G401 (cell line): ENCODE measurements at regions not wholly inside any gene's neighbourhood (a gene's known extent, or its start where the extent isn't known, plus 50 kb on each side); places are given as distances from the start of the nearest gene placed in this dataset.

Experiments
- DNase-seq: peaks from one replicate; pipeline ENCODE4 v3.0.0-alpha.2; 2015; ENCODE audit warnings: low spot score
- in situ Hi-C: cut with HindIII; loops from 2 replicates; pipeline ENCODE4 v1.10.0; 2016; ENCODE audit warnings: low sequenced_read_pairs, mixed read lengths

DNA sequence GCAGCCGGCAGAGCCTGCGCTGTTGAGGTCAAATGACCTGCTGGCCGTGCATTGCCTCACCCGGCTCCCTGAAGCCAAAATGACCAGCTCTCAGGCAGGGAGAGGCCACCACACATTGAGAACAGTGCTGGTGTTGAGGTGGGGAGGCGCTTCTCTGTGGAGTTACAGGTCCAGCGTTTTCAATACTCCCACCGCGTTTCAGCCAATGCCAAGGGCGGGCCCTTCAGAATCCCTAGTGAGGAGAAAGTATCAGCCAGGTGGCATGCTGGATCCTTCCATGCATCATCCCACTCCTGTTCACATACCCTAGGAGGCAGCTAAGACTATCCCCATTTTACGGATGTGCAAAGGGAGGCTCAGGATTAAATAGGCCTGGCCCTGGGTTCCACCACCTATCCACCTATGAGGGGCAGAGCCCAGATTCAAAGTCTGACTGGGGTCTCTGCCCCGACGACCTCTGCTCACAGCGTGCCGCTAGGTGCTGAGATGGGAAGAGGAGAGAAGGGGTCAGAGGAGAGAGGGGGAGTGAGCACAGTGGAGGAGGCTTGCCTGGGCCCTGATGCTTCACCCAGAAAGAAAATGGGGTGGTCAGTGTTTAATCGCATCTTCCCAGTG, 137.6 kb upstream of the ID2 start:
- no peak for DNase-seq
- in situ Hi-C loops: no loop called here

DNA sequence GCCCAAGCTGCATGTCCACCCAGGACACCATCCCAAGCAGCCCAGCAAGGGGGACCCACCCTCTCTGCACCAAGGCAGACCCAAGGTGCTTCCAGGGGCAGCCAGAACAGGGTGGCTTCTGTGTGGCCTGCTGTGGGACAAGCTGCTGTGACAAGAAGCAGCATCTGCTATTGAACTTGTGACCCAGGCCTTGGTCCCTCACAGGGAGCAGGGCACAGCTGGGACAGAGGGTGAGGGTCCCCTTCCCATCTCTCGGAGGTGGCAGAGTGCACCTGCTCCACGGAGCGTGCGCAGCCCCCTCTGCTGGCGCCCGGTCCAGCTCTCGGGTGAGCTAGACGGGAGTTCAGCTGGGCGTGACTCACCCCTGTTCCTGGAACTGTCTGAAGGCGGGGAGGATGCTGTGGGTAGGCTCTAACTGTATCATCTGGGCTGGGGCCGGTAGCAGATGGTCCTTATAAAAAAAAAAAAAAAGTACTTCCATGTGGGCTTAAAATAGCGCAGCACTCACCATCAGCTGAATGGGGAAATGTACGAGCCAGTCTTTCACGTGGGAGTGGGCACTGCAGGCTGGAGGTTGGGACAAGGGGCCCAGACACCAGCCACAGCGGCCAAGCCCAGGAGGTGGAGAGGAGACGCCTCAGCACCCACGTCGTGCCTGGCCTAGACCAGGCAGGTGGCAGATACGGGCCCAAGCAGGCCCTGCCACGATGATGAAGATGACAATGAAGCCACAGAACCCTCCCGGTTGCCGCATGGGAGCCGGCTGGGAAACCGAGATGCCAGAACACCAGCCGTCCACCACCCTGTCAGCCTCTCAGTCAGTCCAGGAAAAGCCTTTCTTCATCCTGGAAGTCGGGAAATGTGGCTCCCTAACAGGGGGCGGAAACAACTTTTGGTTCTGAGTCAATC, 136.8 kb upstream of the ID2 start:
- in situ Hi-C loops: no loop called here
- DNase-seq: peak; percentile 54

DNA sequence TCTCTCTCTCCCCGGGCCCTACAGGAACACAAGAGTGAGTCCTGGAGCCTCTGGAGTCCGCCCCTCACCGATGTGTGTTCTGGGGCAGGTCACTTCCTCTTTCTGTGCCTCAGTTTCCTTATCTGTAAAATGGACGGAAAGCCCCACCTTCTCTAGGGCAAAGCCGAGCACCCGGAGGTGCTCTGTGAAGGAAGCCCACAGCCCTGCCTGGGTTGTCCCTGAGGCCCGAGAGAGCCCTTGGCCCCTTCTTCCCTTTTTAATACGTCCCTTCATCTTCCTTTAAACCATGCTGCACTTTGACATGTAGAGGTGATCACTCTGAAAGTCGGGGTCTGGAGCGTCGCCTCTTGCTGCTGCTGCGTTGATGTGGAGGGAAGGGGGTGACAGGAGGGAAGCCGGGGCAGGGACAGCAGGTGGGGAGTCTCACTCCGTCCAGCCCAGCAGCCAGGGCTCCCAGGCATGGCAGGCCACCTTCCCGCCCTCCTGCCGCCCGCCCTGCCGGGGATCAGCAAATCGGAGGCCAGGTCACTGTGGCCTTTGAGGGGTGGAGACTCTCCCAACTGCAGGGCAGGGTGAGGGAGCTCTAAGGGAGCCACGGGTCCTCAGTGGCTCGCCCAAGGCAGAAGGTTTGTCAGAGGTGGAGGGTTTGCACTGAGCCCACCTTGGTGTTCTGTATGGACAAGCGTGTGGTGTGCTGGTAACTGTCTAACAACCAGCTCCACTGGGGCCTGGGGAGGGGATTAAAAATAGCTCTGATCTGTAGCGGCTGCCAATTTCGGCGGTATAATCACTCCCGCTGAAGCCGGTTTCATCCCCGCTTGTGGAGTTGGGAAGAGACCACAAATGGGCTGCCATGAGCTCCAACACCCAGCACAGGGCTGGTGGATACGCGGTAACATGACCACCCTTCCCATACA, 135.9 kb upstream of the ID2 start:
- in situ Hi-C loops: no loop called here
- no peak for DNase-seq

DNA sequence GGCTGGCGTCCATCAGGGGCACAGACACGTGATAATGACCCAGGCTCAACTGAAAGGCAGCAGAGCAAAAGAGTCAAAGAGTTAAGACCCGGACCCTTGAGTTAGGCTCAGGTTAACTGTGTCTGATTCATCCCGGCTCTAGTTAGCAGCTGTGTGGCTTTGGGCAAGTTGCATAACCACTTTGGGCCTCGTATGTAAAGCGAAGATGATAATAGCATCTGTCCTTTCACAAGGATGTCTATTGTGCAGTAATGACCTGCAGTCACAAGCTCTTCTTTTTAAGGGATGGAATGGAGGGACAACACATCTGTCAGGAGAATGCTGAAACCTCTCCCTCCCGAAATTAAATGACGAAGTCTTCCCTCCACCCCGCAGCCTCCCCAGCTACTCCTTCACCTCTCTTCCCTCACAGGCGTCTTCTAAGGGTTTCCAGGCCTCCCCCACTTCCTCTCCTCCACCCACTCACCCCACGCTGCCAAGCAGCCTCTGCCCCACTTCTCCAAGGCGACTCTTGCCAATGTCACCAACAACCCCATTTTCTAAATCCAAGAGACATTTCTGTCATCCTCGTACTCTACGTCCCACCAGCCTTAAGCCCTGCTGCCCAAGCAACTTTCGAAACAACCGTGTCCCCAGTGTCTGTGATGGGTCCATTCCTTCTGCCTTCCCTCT, 135.1 kb upstream of the ID2 start:
- no peak for DNase-seq
- in situ Hi-C loops: no loop called here

DNA sequence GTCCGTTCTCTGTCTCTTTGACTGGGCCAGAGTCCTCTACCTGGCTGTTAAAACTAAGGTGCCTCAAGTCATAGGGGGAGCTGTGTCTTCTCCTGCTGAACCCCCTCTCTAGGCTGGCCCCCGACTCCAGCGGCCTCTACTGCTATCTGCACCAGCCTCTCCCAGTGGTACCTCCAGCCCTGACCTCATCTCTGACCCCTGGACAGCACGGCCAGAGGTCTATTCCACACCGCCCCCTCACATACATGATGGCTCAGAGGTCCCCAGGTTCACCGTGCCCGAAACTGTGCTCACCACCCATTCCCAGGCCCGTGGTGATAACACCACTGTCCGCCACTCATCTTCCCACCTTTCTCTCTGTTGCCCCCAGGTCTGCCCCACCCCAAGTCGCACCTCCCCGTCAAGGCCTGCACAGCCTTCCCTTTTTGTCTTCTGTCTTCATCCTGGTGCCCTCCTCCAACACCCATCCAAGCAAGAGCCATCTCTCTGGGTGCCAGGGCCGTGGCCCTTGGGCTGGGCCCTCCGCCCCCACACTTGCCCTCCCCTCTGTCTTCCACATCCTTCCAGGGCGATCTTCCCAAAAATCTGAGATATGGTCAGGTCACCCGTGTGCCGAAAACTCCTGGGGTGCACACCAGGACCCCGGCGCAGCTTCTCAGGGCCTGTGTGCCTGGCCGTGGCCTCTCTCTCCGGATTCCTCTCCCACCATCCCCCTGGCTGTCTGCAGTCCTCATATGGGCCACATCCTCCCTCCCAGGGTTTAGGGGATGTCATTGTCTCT, 134.4 kb upstream of the ID2 start:
- in situ Hi-C loops: no loop called here
- DNase-seq: no peak

DNA sequence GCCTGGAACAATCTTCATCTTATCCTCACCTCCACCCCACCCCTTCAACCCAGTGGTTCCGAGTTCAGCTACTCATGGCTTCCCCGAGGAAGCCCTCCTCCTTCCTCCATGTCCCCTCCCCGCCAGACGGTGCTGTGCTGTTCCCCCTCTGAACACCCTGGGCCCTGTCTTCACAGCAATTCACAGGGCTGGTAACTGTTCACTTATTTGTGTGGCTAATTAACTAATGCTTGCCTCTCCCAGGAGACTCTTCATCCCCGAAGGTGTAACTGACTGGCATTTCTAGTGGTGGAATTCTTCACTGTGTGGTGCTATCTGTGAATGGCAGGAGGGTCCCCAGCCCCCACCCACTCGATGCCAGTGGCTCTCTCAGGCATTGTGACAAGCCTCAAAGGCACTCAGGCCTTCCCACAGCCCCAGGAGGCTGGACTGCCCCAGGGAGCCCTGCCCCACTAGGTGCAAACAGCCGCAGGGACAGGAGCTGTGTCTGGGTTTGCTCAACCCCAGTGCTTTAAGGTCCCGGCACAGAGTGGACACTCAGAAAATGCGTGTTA, 133.7 kb upstream of the ID2 start:
- DNase-seq: no peak
- in situ Hi-C loops: no loop called here

DNA sequence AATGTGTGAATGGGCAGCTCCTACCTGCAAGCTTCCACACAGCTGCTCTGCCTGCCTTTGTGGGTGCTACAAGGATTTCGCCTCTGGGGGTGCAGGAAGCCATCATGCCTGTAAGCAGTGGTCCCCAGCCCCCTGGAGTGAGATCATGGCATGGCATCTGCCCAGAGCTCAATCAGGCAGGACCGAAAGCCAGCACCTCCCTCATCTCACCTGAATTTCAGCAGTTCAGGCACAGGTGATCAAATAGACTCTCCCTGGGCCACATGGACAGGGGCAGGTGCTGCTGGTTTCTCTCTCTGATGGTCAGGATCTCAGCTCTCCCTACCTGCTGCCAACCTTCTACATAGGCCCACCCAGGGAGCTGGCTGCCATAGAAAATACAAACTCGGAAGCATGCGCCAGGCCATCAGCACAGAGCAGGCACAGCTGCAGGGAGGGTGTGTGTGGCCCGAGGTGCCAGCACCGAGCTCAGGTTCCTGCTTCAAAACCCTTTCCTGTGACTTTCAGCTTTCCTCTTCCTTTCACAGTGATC, 133.2 kb upstream of the ID2 start:
- in situ Hi-C loops: no loop called here
- DNase-seq: no peak

DNA sequence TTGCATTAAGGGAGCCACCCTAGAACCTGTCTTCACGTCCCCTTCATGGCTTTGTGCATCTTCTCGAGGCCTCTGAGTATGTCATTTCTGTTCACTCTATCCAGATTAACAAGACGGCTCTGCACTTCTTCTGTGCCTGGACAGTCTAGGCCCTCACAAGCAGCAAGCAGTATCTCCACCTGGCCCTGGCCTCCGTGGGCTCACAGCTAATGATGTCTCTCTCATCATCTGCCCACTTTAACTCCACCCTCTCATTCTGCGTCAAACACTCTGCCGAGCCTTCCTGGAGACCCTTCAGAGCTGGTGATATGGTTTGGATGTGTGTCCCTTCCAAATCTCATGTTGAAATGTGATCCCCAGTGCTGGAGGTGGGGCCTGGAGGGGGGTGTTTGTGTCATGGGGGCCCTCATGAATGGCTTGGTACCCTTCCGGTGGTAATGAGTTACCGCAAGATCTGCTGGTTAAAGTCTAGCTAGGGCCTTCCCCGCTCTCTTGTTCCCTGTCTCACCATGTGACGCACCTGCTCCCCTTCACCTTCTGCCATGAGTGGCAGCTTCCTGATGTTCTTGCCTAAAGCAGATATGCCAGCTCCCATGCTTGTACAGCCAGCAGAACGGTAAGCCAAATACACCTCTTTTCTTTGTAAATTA, 132.5 kb upstream of the ID2 start:
- DNase-seq: no peak
- in situ Hi-C loops: no loop called here

DNA sequence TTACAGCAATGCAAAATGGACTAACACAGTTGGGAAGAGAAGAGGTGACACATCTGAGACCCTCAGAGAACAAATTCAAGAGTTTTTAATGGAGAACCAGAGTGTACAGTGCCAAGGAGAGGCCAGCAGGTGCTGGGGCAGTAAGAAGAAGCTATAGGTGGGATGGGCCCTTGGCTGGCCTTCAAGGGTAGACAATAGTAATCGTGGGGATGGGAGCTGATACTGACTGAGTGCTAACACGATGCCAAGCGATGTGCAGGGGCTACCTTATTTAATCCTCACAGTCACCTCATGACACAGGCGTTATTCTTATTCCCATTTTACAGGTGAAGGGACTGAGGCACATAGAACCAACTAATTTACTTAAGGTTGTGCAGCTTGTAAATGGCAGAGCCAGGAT, 131.9 kb upstream of the ID2 start:
- no peak for DNase-seq
- in situ Hi-C loops: no loop called here

DNA sequence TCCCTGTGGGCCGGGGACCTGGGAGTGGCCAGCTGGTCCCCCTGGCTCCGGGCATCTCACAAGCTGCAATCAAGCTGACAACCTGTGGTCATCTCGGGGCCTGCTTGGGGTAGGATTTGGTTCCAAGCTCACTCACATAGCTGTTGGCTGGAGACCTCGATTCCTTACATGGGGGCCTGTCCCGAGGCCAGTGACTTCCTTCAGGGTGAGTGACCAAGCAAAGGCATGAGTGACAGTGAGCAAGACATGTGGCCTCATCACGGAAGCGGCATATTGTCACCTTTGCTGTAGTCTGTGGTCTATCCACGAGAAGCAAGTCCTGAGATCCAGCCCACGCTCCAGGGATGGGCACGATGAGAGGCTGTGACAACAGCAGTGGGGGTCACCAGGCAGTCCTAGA, 131.4 kb upstream of the ID2 start:
- in situ Hi-C loops: no loop called here
- no peak for DNase-seq

DNA sequence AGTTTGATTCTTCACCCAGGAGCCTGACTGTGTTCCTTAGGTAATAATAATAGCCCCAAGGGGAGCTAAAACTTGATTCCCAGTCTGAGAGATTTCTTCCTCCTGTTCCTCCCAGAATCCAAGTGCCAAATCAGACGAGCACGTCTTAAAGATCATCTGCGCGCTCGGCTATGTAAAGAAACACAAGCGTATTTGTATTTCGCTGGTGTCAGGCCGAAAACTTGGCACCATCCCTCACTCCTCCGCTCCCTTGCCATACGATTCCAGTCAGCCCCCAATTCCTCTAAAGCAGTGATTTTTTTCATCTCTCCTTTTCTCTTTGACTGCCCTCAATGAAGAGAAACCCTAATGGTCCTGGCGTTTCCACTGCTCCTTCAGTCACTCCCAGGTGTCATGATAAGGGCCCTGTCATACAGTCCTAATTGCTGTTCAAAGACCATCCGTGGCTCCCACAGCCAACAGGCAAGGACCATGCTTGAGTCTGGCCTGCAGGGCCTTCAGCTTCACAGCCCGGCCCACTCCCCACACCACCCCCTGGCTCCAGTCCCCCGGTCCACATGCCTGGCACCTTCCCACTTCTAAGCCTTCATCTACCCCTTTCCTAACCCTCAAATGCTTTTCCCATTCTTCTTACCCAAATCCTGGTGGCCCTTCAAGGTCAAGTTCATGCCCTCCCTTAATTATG, 130.8 kb upstream of the ID2 start:
- in situ Hi-C loops: no loop called here
- DNase-seq: no peak

DNA sequence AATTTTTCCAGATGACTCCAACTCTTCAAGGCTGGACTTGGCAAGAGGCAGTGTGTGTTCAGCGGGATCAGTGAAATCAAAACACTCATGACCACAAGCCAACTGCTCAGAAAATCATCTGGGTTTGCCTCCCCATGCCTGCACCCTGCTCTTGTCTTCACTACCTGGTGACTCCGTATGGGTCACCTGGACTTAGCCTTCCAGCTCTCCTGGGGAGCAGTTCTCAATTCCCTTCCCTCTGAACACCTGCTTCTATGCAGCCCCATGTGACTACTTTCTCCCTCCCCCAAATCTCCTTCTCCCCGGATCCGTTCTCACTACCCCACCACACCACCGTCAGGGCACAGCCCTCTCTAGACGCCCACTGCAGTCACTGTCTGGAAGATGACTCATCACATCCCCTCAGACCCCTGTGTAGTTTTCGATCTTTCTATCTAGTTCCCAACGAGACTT, 130.2 kb upstream of the ID2 start:
- in situ Hi-C loops: no loop called here
- no peak for DNase-seq

DNA sequence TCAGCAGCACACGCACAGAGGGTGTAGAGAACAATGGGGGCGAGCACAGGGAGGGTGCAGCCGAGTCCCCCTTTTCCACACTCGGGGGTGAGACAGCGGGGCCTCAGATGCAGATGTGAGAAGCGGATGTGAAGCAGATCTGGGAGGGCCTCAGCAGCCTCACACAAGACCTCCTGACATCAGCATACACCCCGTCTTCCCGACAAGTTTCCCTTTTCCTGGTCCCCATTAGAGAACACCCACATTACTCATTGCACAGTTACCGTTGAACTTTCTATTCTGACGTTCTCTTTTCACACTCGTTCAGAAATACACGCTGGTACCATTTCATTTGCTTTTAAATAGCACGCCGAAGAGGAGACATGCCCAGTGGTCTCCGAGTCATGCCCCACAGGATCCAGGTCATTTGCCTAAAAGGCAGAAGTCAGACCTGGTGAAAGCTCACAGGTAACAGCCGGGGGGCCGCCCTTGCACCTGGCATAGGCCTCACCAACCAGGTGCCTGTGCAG, 129.5 kb upstream of the ID2 start:
- in situ Hi-C loops: no loop called here
- no peak for DNase-seq

DNA sequence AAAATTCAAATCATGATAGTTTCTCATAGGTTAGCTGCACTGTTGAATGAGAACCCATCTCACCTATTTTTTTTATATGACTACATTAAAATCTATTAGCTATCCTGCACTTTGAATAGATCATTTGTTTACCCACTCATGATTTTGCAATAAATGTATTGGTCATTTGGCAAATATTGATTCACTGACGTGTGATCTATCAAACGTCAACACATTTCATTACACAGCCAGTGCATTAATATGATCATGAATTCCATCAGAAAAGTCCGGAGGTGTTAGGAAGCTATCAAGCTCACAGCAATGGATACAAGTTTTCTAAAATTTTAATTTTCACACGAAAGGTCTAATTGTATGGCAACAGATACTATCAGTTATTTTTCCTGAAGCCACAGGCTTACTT, 128.2 kb upstream of the ID2 start:
- DNase-seq: no peak
- in situ Hi-C loops: no loop called here

DNA sequence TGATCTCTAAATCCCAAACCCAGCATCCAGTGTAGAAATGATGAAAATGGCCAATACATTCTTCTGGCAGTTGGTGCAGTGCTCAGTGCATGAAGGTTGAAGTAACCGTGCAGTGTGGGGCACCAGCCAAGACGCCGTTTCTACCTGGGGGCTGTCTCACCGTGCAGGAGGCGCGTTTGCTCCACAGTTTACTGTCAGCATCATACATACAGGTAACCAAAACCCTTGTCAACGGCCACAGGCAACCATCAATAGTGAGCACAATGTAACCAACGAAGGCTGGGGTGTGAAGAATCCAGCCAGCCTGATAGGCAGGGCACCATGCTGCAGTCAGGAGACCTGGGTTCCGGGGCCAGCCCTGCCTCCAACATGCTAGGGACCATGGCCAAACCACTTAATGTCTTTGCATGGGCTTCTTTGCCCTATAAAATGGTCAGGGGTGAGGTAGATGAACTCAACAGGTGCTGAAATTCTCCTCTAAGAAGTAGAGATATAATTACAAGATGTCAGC, 127.5 kb upstream of the ID2 start:
- in situ Hi-C loops: no loop called here
- no peak for DNase-seq

DNA sequence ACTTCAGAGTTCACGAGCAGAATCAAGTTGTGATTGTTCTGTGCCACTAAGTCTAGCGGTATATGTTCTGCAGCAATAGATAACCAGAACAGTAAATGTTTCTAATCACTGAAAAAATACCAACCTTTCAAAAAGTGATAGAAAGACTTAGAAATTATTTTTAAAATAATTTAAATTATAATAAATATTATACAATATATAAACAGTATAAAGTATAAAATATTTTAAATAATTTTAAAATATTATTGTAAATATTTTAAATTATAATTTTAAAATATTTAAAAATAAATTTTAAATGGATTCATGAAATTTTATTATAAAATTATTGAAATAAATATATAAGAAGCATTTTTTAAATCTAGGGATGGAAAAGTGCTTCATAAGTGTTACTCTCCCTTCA, 126.3 kb upstream of the ID2 start:
- DNase-seq: no peak
- in situ Hi-C loops: no loop called here

DNA sequence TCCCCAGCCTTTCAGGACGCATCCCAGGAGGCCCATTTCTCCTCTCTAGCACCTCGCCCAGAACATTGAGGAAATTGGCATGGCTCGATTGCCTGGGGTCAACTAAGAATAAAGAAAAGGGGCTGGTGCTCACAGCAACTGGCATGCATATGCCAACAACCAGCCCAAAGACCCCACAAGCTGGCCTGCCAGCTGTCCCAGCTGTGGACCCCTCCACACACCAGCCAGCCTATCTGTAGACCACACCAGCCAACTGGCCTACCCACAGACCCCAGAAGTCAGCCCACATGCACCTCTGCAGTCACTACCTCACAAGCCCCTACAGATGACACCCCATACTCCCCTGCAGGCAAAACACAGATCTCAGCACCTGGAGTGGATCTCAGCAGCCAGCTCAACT, 123.8 kb upstream of the ID2 start:
- DNase-seq: no peak
- in situ Hi-C loops: no loop called here
